CD4-positive, CD25-positive, alpha-beta regulatory T cell (primary cell): ENCODE measurements at regions not wholly inside any gene's neighbourhood (a gene's known extent, or its start where the extent isn't known, plus 50 kb on each side); places are given as distances from the start of the nearest gene placed in this dataset.

Source experiments
- ATAC-seq, 2 donors: fragments of 150-1000 bp; cut with Tn5 transposase; one replicate each; pipeline ENCODE4 v1.10.0; 2021; ENCODE audit warnings: low read depth in 2 of 2, moderate number of reproducible peaks in 2 of 2, moderate library complexity in 1 of 2
- DNase-seq, 3 donors: peaks; one replicate each; pipeline versions ENCODE4 v3.0.0 to v3.0.0-alpha.2; 2012 to 2022; ENCODE audit warnings: mixed read lengths in 1 of 3
- H3K27ac ChIP-seq: one replicate; pipeline ENCODE4 v1.7.0; 2013; ENCODE audit warnings: mild to moderate bottlenecking, low read length; ENCODE audit not compliant: insufficient read depth, poor library complexity, severe bottlenecking
- H3K27me3 ChIP-seq: one replicate; pipeline ENCODE4 v1.7.0; 2013; ENCODE audit warnings: low read length; ENCODE audit not compliant: control insufficient read depth, insufficient read depth
- H3K36me3 ChIP-seq: one replicate; pipeline ENCODE4 v1.7.0; 2013; ENCODE audit warnings: mild to moderate bottlenecking, low read length, moderate library complexity; ENCODE audit not compliant: control insufficient read depth, insufficient read depth
- H3K4me1 ChIP-seq: 2 replicates; pipeline ENCODE4 v1.7.0; 2013; ENCODE audit warnings: mild to moderate bottlenecking, low read length; ENCODE audit not compliant: insufficient read depth, control insufficient read depth, poor library complexity, severe bottlenecking
- H3K4me3 ChIP-seq: one replicate; pipeline ENCODE4 v1.7.0; 2013; ENCODE audit warnings: low read depth, mild to moderate bottlenecking, low read length, moderate library complexity
- H3K9me3 ChIP-seq, 2 experiments: 1 replicate in 1 of 2; 2 replicates in 1 of 2; pipeline ENCODE4 v1.7.0; 2013; ENCODE audit warnings: low read length in 2 of 2, mild to moderate bottlenecking in 1 of 2, moderate library complexity in 1 of 2; ENCODE audit not compliant: control insufficient read depth in 2 of 2
- H3K27ac Mint-ChIP-seq, 3 donors: one replicate each; pipeline ENCODE4 v1.8.0; 2020 to 2022; ENCODE audit warnings: mild to moderate bottlenecking in 3 of 3, mixed read lengths in 3 of 3, moderate library complexity in 2 of 3
- H3K27me3 Mint-ChIP-seq: one replicate; pipeline ENCODE4 v1.8.0; 2022; ENCODE audit warnings: mild to moderate bottlenecking, mixed read lengths
- H3K36me3 Mint-ChIP-seq: one replicate; pipeline ENCODE4 v1.8.0; 2020; ENCODE audit warnings: mixed read lengths
- H3K4me1 Mint-ChIP-seq, 4 donors: one replicate each; pipeline ENCODE4 v1.8.0; 2020 to 2022; ENCODE audit warnings: mixed read lengths in 4 of 4, mild to moderate bottlenecking in 1 of 4
- H3K4me3 Mint-ChIP-seq, 4 donors: one replicate each; pipeline ENCODE4 v1.8.0; 2020 to 2022; ENCODE audit warnings: mild to moderate bottlenecking in 4 of 4, mixed read lengths in 4 of 4, moderate library complexity in 3 of 4
- H3K9me3 Mint-ChIP-seq, 7 donors: one replicate each; pipeline ENCODE4 v1.8.0; 2020 to 2022; ENCODE audit warnings: mixed read lengths in 7 of 7, mild to moderate bottlenecking in 3 of 7, moderate library complexity in 2 of 7

DNA sequence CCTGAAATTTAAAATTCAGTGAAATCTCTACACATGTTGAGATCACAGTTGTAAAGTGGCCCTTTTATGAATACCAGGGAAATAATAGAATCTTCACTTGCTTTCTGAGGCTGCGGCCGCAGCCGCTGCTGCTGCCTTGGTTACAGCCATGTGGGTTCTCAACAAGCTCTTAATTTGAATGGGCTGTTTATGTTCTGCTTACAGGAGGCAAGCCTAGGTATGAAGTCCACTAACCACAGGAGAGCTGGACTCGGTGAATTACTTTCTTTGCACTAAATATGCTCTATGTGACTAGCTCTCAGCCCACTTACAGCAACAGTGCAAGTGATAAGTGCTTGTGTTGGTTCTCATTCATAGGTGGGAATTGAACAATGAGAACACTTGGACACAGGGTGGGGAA lies 410.8 kb downstream of the SFMBT2 start:
- no peaks in the 10 kb centered on the region for H3K9me3 ChIP-seq
- no peak for DNase-seq
- no peaks in the 10 kb centered on the region for H3K36me3 Mint-ChIP-seq
- H3K4me1 Mint-ChIP-seq = no peaks in the 10 kb centered on the region
- H3K27me3 Mint-ChIP-seq = peaks cover 4% of the 10 kb centered on the region
- peaks cover 2% of the 10 kb centered on the region for H3K27me3 ChIP-seq
- no peak overlapping the region for H3K27ac Mint-ChIP-seq
- H3K4me1 ChIP-seq = no peaks in the 10 kb centered on the region
- H3K4me3 ChIP-seq = no peak overlapping the region
- no peak overlapping the region for H3K27ac ChIP-seq
- H3K9me3 Mint-ChIP-seq = peaks cover 0 to 3% (median 0%) of the 10 kb centered on the region in 7 donors
- no peak overlapping the region for H3K4me3 Mint-ChIP-seq
- no peaks in the 10 kb centered on the region for H3K36me3 ChIP-seq
- no peak for ATAC-seq

DNA sequence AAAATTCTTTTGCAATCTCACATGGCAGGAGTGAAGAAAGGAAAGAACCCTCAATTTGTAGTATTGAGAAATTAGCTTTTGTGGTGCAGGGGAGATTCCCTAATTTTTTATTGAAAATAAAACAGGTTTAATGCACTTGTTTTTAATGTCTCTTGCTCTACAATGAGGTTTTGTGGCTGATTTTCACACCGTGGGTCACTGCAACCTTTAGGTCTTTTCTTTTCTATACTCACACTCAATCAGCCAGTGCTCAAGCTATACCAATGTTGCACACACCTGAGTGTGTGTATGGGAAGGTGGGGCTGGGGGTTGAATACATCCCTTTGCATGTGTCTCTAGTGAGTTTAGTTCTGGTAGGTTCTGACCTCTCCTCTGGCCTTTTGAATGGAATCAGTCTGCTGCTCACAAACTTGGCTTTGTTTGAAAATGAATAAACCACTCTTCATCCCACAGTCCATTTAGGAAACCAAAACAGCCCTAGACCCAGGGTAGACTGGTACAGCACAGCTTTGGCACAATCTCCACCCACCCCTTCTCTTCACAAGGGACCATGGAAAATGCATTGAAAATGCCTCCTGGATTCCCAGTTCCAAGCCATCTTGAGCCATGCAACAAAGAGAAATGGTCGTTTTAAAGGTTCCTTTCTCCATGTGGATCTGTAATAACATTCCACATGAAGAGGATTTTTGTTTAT lies 411.5 kb downstream of the SFMBT2 start:
- Mint-ChIP-seq H3K9me3 (peaks cover 0 to 3% (median 0%) of the 10 kb centered on the region in 7 donors), H3K27me3 (peaks cover 4% of the 10 kb centered on the region), H3K4me1 (no peaks in the 10 kb centered on the region), H3K4me3 (no peak overlapping the region), H3K27ac (no peak overlapping the region), H3K36me3 (no peaks in the 10 kb centered on the region)
- DNase-seq = no peak
- Histone ChIP-seq H3K9me3 (no peaks in the 10 kb centered on the region), H3K27ac (no peak overlapping the region), H3K4me1 (no peaks in the 10 kb centered on the region), H3K4me3 (no peak overlapping the region), H3K27me3 (peaks cover 4% of the 10 kb centered on the region), H3K36me3 (no peaks in the 10 kb centered on the region)
- no peak for ATAC-seq

- Mint-ChIP-seq H3K9me3 (peaks cover 0 to 3% (median 0%) of the 10 kb centered on the region in 7 donors), H3K4me1 (no peaks in the 10 kb centered on the region), H3K27ac (no peak overlapping the region), H3K36me3 (no peaks in the 10 kb centered on the region), H3K4me3 (no peak overlapping the region), H3K27me3 (peaks cover 21% of the 10 kb centered on the region)
- Histone ChIP-seq H3K27ac (no peak overlapping the region), H3K4me1 (no peaks in the 10 kb centered on the region), H3K27me3 (peaks cover 4% of the 10 kb centered on the region), H3K9me3 (no peaks in the 10 kb centered on the region), H3K4me3 (no peak overlapping the region), H3K36me3 (no peaks in the 10 kb centered on the region)
- ATAC-seq (no peak), DNase-seq (no peak)
These were observed 413.3 kb downstream of the SFMBT2 start for GRCh38 chr10:6997509-6997908.

- H3K27me3 ChIP-seq = peaks cover 4% of the 10 kb centered on the region
- DNase-seq (no peak), ATAC-seq (no peak)
- H3K4me1 ChIP-seq = no peaks in the 10 kb centered on the region
- H3K27me3 Mint-ChIP-seq = peaks cover 21% of the 10 kb centered on the region
- no peaks in the 10 kb centered on the region for H3K36me3 ChIP-seq
- H3K4me3 ChIP-seq = no peak overlapping the region
- H3K4me3 Mint-ChIP-seq = no peak overlapping the region
- no peak overlapping the region for H3K27ac Mint-ChIP-seq
- H3K9me3 Mint-ChIP-seq = peaks cover 0 to 3% (median 0%) of the 10 kb centered on the region in 7 donors
- no peak overlapping the region for H3K27ac ChIP-seq
- H3K4me1 Mint-ChIP-seq = no peaks in the 10 kb centered on the region
- no peaks in the 10 kb centered on the region for H3K9me3 ChIP-seq
- H3K36me3 Mint-ChIP-seq = no peaks in the 10 kb centered on the region
These were observed 414.4 kb downstream of the SFMBT2 start for GRCh38 chr10:6996431-6996830.

DNA sequence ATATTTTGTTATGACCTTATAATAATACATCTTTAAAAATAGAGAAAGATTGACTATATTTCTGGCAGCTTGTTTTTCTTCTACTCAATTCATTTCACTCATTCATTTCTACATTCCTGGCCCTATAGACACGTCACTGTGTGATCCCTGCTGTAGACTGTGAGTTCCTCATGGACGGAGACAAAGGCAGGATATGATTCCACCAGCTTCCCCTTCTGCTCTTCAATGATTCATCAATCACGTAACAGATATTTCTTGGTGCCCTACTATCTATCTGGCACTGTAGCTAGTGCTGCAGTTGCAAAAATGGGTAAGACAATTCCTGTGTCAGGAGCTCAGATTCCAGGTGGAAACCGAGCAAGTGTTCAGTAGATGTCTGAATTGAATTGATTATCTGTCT lies 415.0 kb downstream of the SFMBT2 start:
- no peak overlapping the region for H3K27ac Mint-ChIP-seq
- Histone ChIP-seq H3K4me3 (no peak overlapping the region), H3K27ac (no peak overlapping the region), H3K36me3 (no peaks in the 10 kb centered on the region), H3K27me3 (peaks cover 4% of the 10 kb centered on the region), H3K4me1 (no peaks in the 10 kb centered on the region), H3K9me3 (no peaks in the 10 kb centered on the region)
- H3K9me3 Mint-ChIP-seq = peaks cover 0 to 3% (median 0%) of the 10 kb centered on the region in 7 donors
- H3K4me1 Mint-ChIP-seq = peaks cover 0 to 2% (median under 1%) of the 10 kb centered on the region in 4 donors
- H3K27me3 Mint-ChIP-seq = peaks cover 21% of the 10 kb centered on the region
- ATAC-seq = no peak
- no peak for DNase-seq
- no peak overlapping the region for H3K4me3 Mint-ChIP-seq
- H3K36me3 Mint-ChIP-seq = no peaks in the 10 kb centered on the region

DNA sequence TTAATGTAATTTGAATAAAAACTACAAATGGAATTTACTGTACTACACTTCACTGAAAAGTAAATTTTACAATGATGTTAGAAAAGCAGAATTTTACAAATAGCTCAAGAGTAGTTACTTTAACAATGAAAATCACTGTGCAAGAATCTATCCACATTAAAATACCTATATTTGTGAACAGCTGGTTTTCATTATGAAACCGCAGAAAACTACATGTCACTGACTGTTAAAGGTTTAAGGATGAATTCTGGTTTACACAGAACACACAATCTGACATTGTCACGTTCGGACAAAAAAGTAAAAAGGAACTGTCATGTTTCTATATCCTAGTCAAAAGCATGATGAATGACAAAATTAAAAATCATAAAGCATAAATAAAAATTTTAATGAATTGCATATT lies 415.3 kb upstream of the PRKCQ start:
- no peaks in the 10 kb centered on the region for H3K36me3 Mint-ChIP-seq
- Histone ChIP-seq H3K9me3 (no peaks in the 10 kb centered on the region), H3K27ac (no peak overlapping the region), H3K36me3 (no peaks in the 10 kb centered on the region), H3K27me3 (peaks cover 4% of the 10 kb centered on the region), H3K4me3 (no peak overlapping the region), H3K4me1 (no peaks in the 10 kb centered on the region)
- H3K4me3 Mint-ChIP-seq = no peak overlapping the region
- peaks cover 0 to 5% (median under 1%) of the 10 kb centered on the region in 4 donors for H3K4me1 Mint-ChIP-seq
- H3K9me3 Mint-ChIP-seq = peaks cover 0 to 3% (median 0%) of the 10 kb centered on the region in 7 donors
- peaks cover 21% of the 10 kb centered on the region for H3K27me3 Mint-ChIP-seq
- H3K27ac Mint-ChIP-seq = no peak overlapping the region
- ATAC-seq = no peak
- no peak for DNase-seq

GRCh38 chr10:6990891-6991290 lies 410.8 kb upstream of the PRKCQ start:
- peaks cover 0 to 5% (median under 1%) of the 10 kb centered on the region in 4 donors for H3K4me1 Mint-ChIP-seq
- H3K9me3 Mint-ChIP-seq = no peaks in the 10 kb centered on the region
- Histone ChIP-seq H3K27me3 (peaks cover 2% of the 10 kb centered on the region), H3K36me3 (no peaks in the 10 kb centered on the region), H3K4me3 (no peak overlapping the region), H3K4me1 (no peaks in the 10 kb centered on the region), H3K9me3 (no peaks in the 10 kb centered on the region), H3K27ac (no peak overlapping the region)
- no peak overlapping the region for H3K4me3 Mint-ChIP-seq
- H3K36me3 Mint-ChIP-seq = no peaks in the 10 kb centered on the region
- ATAC-seq (no peak), DNase-seq (peak in 1 of 3 donors; percentile 3)
- peaks cover 22% of the 10 kb centered on the region for H3K27me3 Mint-ChIP-seq
- H3K27ac Mint-ChIP-seq = peak overlapping the region in 1 of 3 donors; percentile 1

DNA sequence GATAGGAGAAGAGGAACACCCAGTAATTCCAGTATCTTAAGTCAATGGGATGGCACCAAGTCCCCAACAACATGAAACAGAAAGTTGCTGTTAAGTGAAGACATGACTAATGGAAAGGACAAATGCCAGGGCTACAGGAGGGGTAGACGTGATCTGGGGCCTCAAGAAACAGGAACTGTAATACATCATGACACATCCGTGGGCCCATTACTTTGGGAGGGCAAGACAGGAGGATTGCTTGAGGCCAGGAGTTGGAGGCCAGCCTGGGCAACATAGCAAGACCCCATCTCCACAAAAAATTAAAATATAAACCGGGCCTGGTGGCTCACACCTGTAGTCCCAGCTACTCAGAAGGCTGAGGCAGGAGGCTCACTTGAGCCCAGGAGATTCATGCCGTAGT lies 408.6 kb upstream of the PRKCQ start:
- Mint-ChIP-seq H3K36me3 (no peaks in the 10 kb centered on the region), H3K27me3 (peaks cover 16% of the 10 kb centered on the region), H3K9me3 (no peaks in the 10 kb centered on the region), H3K4me1 (peaks cover 0 to 5% (median under 1%) of the 10 kb centered on the region in 4 donors), H3K27ac (no peak overlapping the region), H3K4me3 (no peak overlapping the region)
- Histone ChIP-seq H3K4me1 (no peaks in the 10 kb centered on the region), H3K4me3 (no peak overlapping the region), H3K27ac (no peak overlapping the region), H3K27me3 (no peaks in the 10 kb centered on the region), H3K9me3 (no peaks in the 10 kb centered on the region), H3K36me3 (no peaks in the 10 kb centered on the region)
- ATAC-seq (no peak), DNase-seq (no peak)
